Right ventricle myocardium superior (tissue), 1 donor: ENCODE measurements at regions not wholly inside any gene's neighbourhood (a gene's known extent, or its start where the extent isn't known, plus 50 kb on each side); places are given as distances from the start of the nearest gene placed in this dataset.
"Not testable (repeated sequence)": the region's sequence is repeated elsewhere in the genome, so short reads cannot be mapped to it uniquely, and the experiment has no call there.

ENCODE experiments used
- ATAC-seq: fragments of 200-7000 bp; cut with Tn5 transposase; one replicate; pipeline ENCODE4 v1.9.1; 2020; ENCODE audit warnings: mild to moderate bottlenecking; ENCODE audit not compliant: poor library complexity
- DNase-seq: peaks from one replicate; pipeline ENCODE4 v3.0.0-alpha.2; 2020
- intact Hi-C: fragments of 100-400 bp; cut with DNase I; formaldehyde crosslinking; loops from one replicate; pipeline ENCODE4 v1.11.2; 2022
- donor health status: DM: no; HTN: yes; CAD: no; lungs with severe emphysema.

DNA sequence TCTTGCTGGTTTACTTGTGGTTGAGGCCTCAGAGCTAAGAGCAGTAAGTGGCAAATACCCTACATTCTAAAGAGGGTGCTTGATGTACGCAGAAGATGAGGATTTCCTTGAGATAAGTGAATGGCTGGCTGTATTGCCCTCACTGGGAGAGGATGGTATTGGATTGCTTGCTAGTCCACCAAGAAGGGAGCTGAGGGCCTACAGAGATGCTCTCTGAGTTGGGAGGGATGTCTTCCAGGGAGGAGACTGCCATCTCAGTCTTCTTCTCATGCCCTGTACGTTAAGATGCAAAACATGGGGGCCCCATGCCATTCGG lies 669.1 kb downstream of the UTRN start:
- DNase-seq (no peak), ATAC-seq (no peak)
- intact Hi-C loops: no loop called here

- no peak for DNase-seq
- no peak for ATAC-seq
- intact Hi-C loops: no loop called here
Measured at GRCh38 chr6:144955392-144955791, 670.3 kb downstream of the UTRN start.

GRCh38 chr6:144955859-144956258 lies 670.7 kb downstream of the UTRN start:
- intact Hi-C loops: no loop called here
- ATAC-seq (no peak), DNase-seq (no peak)

GRCh38 chr6:144956697-144957096 lies 671.6 kb downstream of the UTRN start:
- intact Hi-C loops, DNase-seq, ATAC-seq: not testable (repeated sequence)

DNA sequence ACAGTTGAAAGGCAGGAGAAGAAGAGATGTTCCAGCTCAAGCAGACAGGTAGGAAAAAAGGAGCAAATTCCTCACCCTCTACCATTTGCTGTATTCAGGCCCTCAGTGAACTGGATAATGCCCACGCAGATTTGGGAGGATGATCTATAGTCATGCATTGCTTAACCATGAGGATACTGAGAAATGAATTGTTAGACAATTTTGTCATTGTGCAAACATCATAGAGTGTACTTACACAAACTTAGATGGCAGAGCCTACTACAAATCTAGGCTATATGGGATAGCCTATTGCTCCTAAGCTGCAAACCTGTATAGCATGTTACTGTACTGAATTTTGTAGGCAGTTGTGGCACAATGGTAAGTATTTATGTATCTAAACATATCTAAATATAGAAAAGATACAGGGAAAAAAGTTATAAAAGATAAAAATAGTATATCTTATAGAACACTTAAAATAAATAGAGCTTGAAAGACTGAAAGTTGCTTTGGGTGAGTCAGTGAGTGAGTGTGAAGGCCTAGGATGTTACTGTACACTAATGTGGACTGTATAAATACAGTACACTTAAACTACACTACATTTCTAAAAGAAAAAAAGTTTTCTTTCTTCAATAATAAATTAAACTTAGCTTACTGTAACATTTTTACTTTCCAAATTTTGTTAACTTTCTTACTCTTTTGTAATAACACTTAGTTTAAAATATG lies 672.3 kb downstream of the UTRN start:
- ATAC-seq (no peak), DNase-seq (no peak)
- intact Hi-C loops: no loop called here

GRCh38 chr6:144969154-144969553 lies 684.0 kb downstream of the UTRN start:
- ATAC-seq: no peak
- intact Hi-C loops: no loop called here

DNA sequence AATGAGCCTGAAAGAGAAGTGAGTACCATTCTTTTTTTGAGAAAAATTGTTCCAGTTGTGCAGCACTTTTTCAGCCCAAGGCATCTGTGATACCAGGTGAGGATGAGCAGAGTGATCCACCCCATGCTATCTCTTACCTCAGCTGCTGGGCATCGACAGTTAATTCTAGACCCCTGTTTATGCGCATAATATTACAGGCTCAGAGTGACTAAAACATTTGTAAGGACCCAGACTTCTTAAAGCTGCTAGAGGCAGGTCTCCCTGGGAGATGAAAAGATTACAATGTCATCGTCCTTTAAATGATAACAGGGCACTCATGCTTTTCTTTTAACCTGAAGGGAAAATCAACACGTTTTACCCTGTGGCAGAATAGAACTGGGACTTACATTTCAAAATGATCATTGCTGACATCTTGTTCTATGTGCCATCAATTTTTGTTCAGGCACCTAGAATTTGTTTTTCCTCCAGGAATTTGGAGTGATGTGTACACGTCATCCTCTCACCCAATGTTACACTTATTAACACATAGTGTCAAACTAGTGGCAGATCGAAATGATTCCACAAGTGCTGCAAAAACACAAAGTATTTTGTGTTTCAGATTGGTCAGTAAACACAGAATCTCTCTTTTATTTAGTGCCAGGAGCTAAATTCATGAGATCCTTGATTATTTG lies 684.6 kb downstream of the UTRN start:
- ATAC-seq: no peak
- no peak for DNase-seq
- intact Hi-C loops: no loop called here

More at GRCh38 chr6:144969154-144969553, 684.0 kb downstream of the UTRN start:
- no peak for DNase-seq

DNA sequence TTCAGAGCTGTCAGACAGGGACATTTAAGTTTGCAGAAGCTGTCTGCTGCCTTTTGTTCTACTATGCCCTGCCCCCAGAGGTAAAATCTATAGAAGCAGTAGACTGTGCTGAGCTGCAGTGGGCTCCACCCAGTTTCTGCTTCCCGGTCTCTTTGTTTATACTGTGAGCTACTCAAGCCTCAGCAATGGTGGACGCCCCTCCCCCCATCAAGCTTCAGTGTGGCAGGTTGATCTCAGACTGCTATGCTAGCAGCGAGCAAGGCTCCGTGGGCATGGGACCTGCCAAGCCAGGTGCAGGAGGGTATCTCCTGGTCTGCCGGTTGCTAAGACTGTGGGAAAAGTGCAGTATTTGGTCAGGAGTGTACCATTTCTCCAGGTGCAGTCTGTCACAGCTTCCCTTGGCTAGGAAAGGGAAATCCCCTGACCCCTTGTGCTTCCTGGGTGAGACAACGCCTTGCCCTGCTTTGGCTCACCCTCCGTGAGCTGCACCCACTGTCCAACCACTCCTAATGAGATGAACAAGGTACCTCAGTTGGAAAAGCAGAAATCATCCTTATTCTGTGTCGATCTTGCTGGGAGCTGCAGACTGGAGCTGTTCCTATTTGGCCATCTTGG lies 692.2 kb downstream of the UTRN start:
- DNase-seq, ATAC-seq, intact Hi-C loops: not testable (repeated sequence)

- intact Hi-C loops: no loop called here
- ATAC-seq: no peak
- no peak for DNase-seq
Measured at GRCh38 chr6:144978208-144978607, 693.1 kb downstream of the UTRN start.

DNA sequence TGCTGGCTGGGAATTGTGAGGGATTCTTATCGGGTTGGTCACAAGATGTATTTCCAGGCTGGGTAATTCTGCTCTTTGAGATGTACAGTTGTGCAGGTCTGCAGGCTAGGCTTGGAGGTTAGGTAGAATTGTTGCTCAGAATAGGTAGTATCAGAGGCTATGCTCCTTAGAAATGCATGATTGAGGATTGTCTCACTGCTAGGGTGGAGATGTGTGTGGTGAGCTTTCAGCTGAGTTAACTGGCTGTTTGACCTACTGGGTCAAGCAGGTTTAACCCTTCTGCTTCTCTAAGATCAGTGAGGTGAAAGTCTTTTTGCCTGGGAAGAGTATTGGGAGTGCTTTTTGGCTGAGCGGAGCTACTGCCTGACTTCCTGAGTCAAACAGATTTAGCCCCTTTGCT lies 701.1 kb downstream of the UTRN start:
- no peak for ATAC-seq
- intact Hi-C loops: no loop called here
- DNase-seq: no peak

DNA sequence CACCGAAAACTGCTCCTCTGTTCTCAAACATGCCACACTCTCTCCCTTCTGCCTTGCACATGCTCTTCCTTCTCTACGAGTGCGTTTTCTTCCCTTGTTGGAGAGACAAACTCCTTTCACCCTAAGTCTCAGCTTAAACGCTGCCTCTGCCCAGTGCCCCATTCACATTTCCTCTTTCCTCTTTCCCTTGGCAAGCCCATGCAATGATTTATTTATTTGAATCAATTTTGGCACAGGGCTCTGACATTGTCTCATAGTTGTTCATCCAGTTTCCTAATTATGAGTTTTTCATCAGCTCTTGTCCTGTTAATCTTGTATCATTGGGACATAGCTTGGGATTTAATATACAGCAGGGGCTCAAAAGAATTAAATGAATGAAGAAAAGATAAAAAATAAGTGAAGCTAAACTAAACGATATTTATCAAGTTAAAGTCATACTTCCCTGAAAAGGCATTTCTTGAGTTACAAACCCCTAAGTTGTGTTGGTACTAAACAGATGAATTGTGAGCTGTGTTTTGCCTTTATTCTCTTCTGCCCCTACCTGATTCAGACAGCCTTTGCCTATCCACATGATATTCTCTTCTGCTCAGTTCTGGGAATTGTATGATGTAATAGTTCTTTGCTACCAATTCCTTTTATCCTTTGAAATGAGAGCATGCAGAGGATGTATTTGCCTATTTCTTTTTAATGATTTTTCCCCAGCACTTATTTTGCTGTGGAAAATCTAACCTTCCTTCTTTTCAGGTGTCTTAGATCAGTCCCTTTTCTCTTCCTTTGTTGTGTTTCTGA lies 704.4 kb downstream of the UTRN start:
- ATAC-seq (no peak), DNase-seq (no peak)
- intact Hi-C loops: no loop called here

- ATAC-seq (no peak), DNase-seq (no peak)
- intact Hi-C loops: no loop called here
Measured at GRCh38 chr6:144990784-144991183, 705.6 kb downstream of the UTRN start.

- intact Hi-C loops: no loop called here
- ATAC-seq (no peak), DNase-seq (no peak)
Measured at GRCh38 chr6:144993870-144994269, 708.7 kb downstream of the UTRN start.

DNA sequence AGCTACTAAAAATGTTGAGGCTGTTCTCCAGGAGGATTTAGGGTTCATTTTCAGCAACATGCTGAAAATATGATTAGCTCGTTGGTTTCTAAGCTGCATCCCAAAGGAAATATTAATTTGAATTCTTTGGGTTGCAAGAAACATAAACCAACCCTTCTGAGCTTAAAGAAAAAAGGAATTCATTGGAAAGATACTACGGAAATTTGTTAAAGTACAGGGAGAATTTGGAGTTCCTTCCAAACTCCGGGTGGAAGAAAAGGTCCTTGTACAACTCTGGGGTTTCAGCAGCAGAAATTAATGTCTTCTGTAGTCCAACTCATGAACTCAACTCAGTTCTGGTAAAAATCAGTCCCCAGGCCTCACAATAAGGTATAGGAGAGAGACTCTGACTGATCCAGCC lies 712.9 kb downstream of the UTRN start:
- no peak for DNase-seq
- ATAC-seq: no peak
- intact Hi-C loops: no loop called here

DNA sequence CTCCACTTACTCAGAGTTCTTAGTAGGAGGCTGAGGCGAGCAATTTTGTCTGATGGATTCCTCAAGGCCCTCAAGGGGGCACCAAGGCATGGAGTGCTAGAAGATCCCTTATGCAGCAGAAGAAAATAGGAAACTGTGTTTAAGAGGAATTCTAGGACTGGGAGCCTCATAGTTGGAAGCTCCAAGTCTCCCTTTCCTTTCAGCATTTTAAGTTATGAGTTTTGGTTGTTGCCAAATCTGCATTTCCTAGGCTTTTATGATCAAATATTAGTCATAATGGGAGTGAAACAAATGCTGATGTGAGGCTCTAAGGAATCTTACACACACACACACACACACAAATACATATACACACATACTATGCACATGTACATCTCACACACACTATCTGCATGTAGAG lies 714.0 kb downstream of the UTRN start:
- no peak for ATAC-seq
- DNase-seq: no peak
- intact Hi-C loops: no loop called here

GRCh38 chr6:145003145-145003544 lies 718.0 kb downstream of the UTRN start:
- DNase-seq (no peak), ATAC-seq (no peak)
- intact Hi-C loops: no loop called here

GRCh38 chr6:145006914-145007313 lies 721.8 kb downstream of the UTRN start:
- intact Hi-C loops: no loop called here
- DNase-seq: no peak
- ATAC-seq: no peak

DNA sequence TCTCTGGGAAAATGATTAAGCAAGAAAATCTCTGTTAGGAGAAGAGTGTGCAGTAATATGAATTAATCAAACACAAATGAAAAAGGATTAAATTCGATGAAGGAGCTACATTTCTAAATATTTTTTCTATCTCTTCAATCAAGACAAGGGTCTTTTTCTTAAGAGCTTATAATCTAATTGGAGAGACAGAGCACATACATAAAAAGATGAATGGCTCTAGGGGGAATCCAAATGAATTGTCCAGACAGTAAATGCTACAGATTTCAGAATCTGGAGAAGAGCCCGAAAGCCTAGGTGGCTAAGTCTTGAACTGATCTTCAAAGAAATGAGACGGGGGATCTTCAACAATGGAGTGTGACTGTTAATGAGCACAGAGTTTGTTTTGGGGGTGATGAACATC lies 723.6 kb downstream of the UTRN start:
- DNase-seq (no peak), ATAC-seq (no peak)
- intact Hi-C loops: no loop called here

DNA sequence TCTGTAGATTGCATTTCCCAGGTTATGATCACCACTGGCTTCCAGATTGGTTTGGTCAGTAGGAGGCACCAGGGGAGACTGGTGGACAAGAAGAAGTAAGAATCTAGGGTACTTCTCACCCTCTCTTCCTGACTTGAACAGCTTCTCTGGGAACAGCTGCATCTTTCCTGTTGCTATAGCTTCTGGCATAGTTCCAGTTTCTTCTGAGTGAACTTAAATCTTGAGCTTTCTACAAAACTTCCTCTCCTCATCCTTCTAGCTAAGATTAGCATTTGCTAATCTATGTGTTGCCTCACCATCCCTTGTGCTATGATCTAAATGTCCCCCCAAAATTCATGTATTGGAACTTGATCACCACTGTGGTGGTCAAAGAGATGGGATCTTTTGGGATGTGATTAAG lies 724.6 kb downstream of the UTRN start:
- intact Hi-C loops: no loop called here
- DNase-seq (no peak), ATAC-seq (no peak)
